ENCODE measurements at regions not wholly inside any gene's neighbourhood (a gene's known extent, or its start where the extent isn't known, plus 50 kb on each side); places are given as distances from the start of the nearest gene placed in this dataset.

DNA sequence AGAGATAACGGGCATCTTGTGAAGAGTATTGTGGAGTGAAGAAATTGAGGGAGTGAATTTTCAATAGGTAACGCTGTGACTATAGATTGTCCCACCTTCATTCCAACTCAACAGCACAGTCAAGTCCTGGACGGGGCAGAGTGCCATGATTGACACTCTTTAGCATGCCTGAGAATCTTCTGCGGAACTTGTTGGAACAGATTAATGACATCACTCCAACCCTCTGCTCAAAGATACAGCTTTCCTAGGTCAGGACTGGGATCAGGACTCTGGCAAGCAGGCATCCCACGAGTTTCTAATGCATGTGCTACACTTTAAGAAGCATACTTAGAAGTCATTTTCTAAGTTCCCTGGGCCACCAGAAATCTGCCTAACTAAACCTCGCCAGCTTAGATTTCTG is 267.6 kb upstream of the CFAP20DC start:
- H4K20me1 ChIP-seq = no peaks in the 10 kb centered on the region
- H3K4me1 ChIP-seq = no peaks in the 10 kb centered on the region
- H3K9me3 ChIP-seq (replicated peaks in 1 of 11) = no peaks in the 10 kb centered on the region; a peak in 1 of 22 replicates
- H3K36me3 ChIP-seq = no peaks in the 10 kb centered on the region
- no peak overlapping the region for H3K27ac ChIP-seq
- no peak overlapping the region for H3K9ac ChIP-seq
- no peaks in the 10 kb centered on the region for H3K27me3 ChIP-seq
- H3K4me3 ChIP-seq = no peak overlapping the region
- H3K4me2 ChIP-seq = no peak overlapping the region
- no peak for TF ChIP-seq Cebpa-rat (IDR thresholded peaks at IDR 0.05)

GRCh38 chr3:59316688-59317275 is 267.0 kb upstream of the CFAP20DC start:
- Histone ChIP-seq H3K9ac (no peak overlapping the region), H3K27ac (no peak overlapping the region), H3K4me2 (no peak overlapping the region), H3K4me3 (no peak overlapping the region), H4K20me1 (no peaks in the 10 kb centered on the region), H3K36me3 (no peaks in the 10 kb centered on the region), H3K27me3 (no peaks in the 10 kb centered on the region), H3K4me1 (no peaks in the 10 kb centered on the region), H3K9me3 (replicated peaks in 1 of 11) (no peaks in the 10 kb centered on the region; a peak in 1 of 22 replicates)
- no peak for TF ChIP-seq Cebpa-rat (IDR thresholded peaks at IDR 0.05)

- H3K4me1 ChIP-seq = no peaks in the 10 kb centered on the region
- no peak overlapping the region for H3K9ac ChIP-seq
- H4K20me1 ChIP-seq = no peaks in the 10 kb centered on the region
- H3K4me3 ChIP-seq = no peak overlapping the region
- no peak overlapping the region for H3K4me2 ChIP-seq
- no peak for TF ChIP-seq Cebpa-rat (IDR thresholded peaks at IDR 0.05)
- H3K9me3 ChIP-seq (replicated peaks in 1 of 11) = no peaks in the 10 kb centered on the region
- H3K36me3 ChIP-seq = no peaks in the 10 kb centered on the region
- no peak overlapping the region for H3K27ac ChIP-seq
- no peaks in the 10 kb centered on the region for H3K27me3 ChIP-seq
These were observed 263.5 kb upstream of the CFAP20DC start for GRCh38 chr3:59313365-59313764.

DNA sequence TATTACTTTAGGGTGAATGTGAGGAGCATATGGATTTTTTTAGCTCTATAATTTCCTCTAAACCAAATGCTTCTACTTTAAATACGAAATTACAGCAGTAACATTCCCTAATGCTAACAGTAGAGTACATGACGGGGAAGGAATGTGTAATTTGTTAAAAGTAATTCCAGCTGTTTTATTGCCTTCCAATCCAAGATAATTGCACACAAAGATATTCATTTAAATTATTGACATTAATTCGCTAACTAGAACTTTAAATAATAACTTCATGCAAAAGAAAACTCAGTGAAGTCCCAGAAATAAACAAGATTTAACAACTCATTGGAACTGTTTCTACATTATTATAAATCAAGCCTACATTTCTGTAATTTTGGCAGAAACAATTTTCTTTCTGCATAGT is 261.4 kb upstream of the CFAP20DC start:
- no peak for TF ChIP-seq Cebpa-rat (IDR thresholded peaks at IDR 0.05)
- Histone ChIP-seq H3K4me1 (no peaks in the 10 kb centered on the region), H3K4me2 (no peak overlapping the region), H3K27ac (no peak overlapping the region), H4K20me1 (no peaks in the 10 kb centered on the region), H3K4me3 (no peak overlapping the region), H3K9me3 (replicated peaks in 1 of 11) (no peaks in the 10 kb centered on the region), H3K36me3 (no peaks in the 10 kb centered on the region), H3K27me3 (no peaks in the 10 kb centered on the region), H3K9ac (no peak overlapping the region)

DNA sequence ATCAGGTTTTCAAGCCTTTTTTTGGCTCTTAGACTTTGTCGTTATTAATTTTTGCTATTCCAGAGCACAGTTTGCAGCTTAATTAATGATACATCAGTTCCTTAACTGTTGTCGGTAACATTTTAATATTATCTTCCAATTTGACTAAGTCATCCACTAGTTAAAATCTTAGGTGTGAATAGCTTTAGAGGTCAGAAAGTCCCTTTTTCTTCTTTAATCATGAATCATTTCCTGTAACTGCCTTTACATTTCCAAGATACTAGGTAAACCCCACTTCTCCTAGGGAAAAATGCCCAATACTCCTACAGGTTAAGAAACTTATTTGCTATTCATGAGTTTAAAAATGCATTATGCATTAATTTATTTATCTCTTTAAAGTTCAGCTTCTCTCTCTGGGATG is 260.9 kb upstream of the CFAP20DC start:
- H3K4me1 ChIP-seq = no peaks in the 10 kb centered on the region
- no peak overlapping the region for H3K4me2 ChIP-seq
- H3K9ac ChIP-seq = no peak overlapping the region
- no peak for TF ChIP-seq Cebpa-rat (IDR thresholded peaks at IDR 0.05)
- H4K20me1 ChIP-seq = no peaks in the 10 kb centered on the region
- no peaks in the 10 kb centered on the region for H3K27me3 ChIP-seq
- no peaks in the 10 kb centered on the region for H3K36me3 ChIP-seq
- no peak overlapping the region for H3K4me3 ChIP-seq
- no peaks in the 10 kb centered on the region for H3K9me3 ChIP-seq (replicated peaks in 1 of 11)
- H3K27ac ChIP-seq = no peak overlapping the region

GRCh38 chr3:59308684-59309083 is 258.9 kb upstream of the CFAP20DC start:
- Histone ChIP-seq H3K36me3 (no peaks in the 10 kb centered on the region), H3K4me3 (no peak overlapping the region), H4K20me1 (no peaks in the 10 kb centered on the region), H3K4me2 (no peak overlapping the region), H3K27ac (no peak overlapping the region), H3K27me3 (no peaks in the 10 kb centered on the region), H3K4me1 (no peaks in the 10 kb centered on the region), H3K9me3 (replicated peaks in 1 of 11) (no peaks in the 10 kb centered on the region), H3K9ac (no peak overlapping the region)
- TF ChIP-seq Cebpa-rat (IDR thresholded peaks at IDR 0.05) = no peak

DNA sequence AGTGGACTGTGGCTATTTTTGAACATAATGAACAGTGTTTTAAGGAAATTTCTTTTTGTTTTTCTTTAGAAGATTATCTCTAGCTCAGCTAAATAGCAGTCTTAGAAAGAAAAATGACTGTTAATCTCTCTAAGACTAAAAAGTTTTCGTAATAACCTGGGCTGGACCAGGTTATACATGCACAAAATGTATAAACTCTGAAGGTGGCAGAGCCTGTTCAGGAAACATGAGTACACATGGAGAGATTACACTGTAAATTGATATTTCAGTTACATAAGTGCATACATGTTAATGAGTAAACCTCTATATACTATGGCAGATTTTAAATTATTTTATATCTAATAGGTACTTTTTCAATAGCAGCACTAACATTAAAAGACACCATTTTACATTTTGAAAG is 258.2 kb upstream of the CFAP20DC start:
- Histone ChIP-seq H3K4me3 (no peak overlapping the region), H3K27ac (no peak overlapping the region), H3K36me3 (no peaks in the 10 kb centered on the region), H3K27me3 (no peaks in the 10 kb centered on the region), H3K4me1 (no peaks in the 10 kb centered on the region), H3K9ac (no peak overlapping the region), H3K4me2 (no peak overlapping the region), H3K9me3 (replicated peaks in 1 of 11) (no peaks in the 10 kb centered on the region), H4K20me1 (no peaks in the 10 kb centered on the region)
- no peak for TF ChIP-seq Cebpa-rat (IDR thresholded peaks at IDR 0.05)

GRCh38 chr3:59306436-59306835 is 256.6 kb upstream of the CFAP20DC start:
- no peak overlapping the region for H3K9ac ChIP-seq
- H3K27ac ChIP-seq = no peak overlapping the region
- H4K20me1 ChIP-seq = no peaks in the 10 kb centered on the region
- no peak overlapping the region for H3K4me2 ChIP-seq
- H3K4me1 ChIP-seq = peaks cover 0 to 8% (median 0%) of the 10 kb centered on the region in 10 experiments; a peak in 6 of 20 replicates
- TF ChIP-seq Cebpa-rat (IDR thresholded peaks at IDR 0.05) = no peak
- H3K36me3 ChIP-seq = no peaks in the 10 kb centered on the region
- H3K27me3 ChIP-seq = no peaks in the 10 kb centered on the region
- H3K4me3 ChIP-seq = no peak overlapping the region
- no peaks in the 10 kb centered on the region for H3K9me3 ChIP-seq (replicated peaks in 1 of 11)

- 0 out of 22 replicates have a peak, but pooled peaks cover 0 to 5% (median 0%) of the 10 kb centered on the region in 11 experiments for H3K9me3 ChIP-seq (replicated peaks in 1 of 11)
- no peak for TF ChIP-seq Cebpa-rat (IDR thresholded peaks at IDR 0.05)
These were observed 254.5 kb upstream of the CFAP20DC start for GRCh38 chr3:59304296-59304695.

DNA sequence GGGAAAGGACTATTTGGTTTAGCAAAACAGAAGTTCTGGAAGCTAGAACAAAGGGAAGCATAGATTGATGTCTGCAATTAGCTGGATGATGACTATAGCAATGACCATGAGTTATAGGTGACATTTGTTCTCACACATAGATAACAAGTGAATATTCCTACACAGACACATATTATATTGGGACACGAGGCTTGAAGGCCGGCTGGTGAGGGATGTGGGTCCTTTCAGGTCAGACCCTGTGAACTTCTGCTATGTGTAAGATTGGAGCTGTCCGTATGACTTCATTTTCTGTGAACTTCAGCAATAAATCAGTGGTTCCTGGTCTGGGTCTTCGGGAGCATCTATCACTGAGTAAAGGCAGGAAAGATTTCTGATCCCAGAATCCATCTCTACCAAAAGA is 253.6 kb upstream of the CFAP20DC start:
- Histone ChIP-seq H3K4me3 (no peak overlapping the region), H3K9me3 (replicated peaks in 1 of 11) (0 out of 22 replicates have a peak, but pooled peaks cover 0 to 5% (median 0%) of the 10 kb centered on the region in 11 experiments), H3K36me3 (no peaks in the 10 kb centered on the region), H3K27me3 (no peaks in the 10 kb centered on the region), H4K20me1 (no peaks in the 10 kb centered on the region), H3K4me1 (peaks cover 0 to 23% (median 4%) of the 10 kb centered on the region in 10 experiments; a peak in 10 of 20 replicates), H3K9ac (no peak overlapping the region), H3K27ac (no peak overlapping the region), H3K4me2 (no peak overlapping the region)
- TF ChIP-seq Cebpa-rat (IDR thresholded peaks at IDR 0.05) = no peak

More at GRCh38 chr3:59304296-59304695, 254.5 kb upstream of the CFAP20DC start:
- Histone ChIP-seq H3K4me3 (no peak overlapping the region), H3K4me2 (no peak overlapping the region), H3K4me1 (peaks cover 0 to 23% (median 4%) of the 10 kb centered on the region in 10 experiments; a peak in 10 of 20 replicates), H3K27me3 (no peaks in the 10 kb centered on the region), H3K27ac (no peak overlapping the region), H4K20me1 (no peaks in the 10 kb centered on the region), H3K9ac (no peak overlapping the region), H3K36me3 (no peaks in the 10 kb centered on the region)
